ENCODE measurements at regions not wholly inside any gene's neighbourhood (a gene's known extent, or its start where the extent isn't known, plus 50 kb on each side); places are given as distances from the start of the nearest gene placed in this dataset.
"Not testable (repeated sequence)": the region's sequence is repeated elsewhere in the genome, so short reads cannot be mapped to it uniquely, and the experiment has no call there.

- no peaks in the 10 kb centered on the region for H3K9me3 ChIP-seq
- no peak for FAIRE-seq
- no peaks in the 10 kb centered on the region for H3K27me3 ChIP-seq
- TF ChIP-seq, protein P1, sequence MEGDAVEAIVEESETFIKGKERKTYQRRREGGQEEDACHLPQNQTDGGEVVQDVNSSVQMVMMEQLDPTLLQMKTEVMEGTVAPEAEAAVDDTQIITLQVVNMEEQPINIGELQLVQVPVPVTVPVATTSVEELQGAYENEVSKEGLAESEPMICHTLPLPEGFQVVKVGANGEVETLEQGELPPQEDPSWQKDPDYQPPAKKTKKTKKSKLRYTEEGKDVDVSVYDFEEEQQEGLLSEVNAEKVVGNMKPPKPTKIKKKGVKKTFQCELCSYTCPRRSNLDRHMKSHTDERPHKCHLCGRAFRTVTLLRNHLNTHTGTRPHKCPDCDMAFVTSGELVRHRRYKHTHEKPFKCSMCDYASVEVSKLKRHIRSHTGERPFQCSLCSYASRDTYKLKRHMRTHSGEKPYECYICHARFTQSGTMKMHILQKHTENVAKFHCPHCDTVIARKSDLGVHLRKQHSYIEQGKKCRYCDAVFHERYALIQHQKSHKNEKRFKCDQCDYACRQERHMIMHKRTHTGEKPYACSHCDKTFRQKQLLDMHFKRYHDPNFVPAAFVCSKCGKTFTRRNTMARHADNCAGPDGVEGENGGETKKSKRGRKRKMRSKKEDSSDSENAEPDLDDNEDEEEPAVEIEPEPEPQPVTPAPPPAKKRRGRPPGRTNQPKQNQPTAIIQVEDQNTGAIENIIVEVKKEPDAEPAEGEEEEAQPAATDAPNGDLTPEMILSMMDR (IDR thresholded peaks at IDR 0.05): no peak
- no peaks in the 10 kb centered on the region for H3K36me3 ChIP-seq
- ATAC-seq: no peak
- intact Hi-C loops (cut with DNase I): no loop called here
- DNase-seq: no peak
- WGBS, 2 donors: 76 to 80% methylated on average over 8 of the region's 8 CpGs
- H3K27ac ChIP-seq: no peak overlapping the region
- no peaks in the 10 kb centered on the region for H3K4me1 ChIP-seq
- H3K4me3 ChIP-seq: no peak overlapping the region
These were observed 416.2 kb upstream of the NFE2L3 start for GRCh38 chr7:25735674-25736242.

DNA sequence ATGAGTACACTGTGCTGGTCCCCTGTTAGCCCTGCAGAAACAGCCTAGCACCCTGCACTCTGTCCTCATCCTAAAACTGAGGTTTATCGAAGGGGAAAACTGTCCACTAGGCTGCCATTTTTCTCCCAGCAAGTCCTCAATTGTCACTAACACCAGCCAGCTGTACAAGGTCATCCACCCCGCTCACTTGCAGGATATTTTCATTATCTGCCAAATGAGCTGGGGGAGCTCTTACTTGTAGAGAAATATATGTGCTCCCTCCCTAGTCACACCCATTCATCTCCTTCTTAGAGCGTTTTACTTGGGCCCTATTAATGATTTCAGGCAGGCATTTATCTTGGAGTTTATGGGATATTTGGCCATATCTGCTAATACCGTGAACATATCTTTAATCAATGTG lies 413.5 kb upstream of the NFE2L3 start:
- Histone ChIP-seq H3K36me3 (no peaks in the 10 kb centered on the region), H3K9me3 (no peaks in the 10 kb centered on the region), H3K4me3 (no peak overlapping the region), H3K27me3 (no peaks in the 10 kb centered on the region), H3K4me1 (no peaks in the 10 kb centered on the region), H3K27ac (no peak overlapping the region)
- intact Hi-C loops (cut with DNase I): no loop called here
- ATAC-seq: no peak
- TF ChIP-seq, protein P1 (IDR thresholded peaks at IDR 0.05): no peak
- no peak for FAIRE-seq
- DNase-seq: no peak
- 72 to 76% methylated on average over 4 of the region's 4 CpGs for WGBS, 2 donors

GRCh38 chr7:25739143-25739542 lies 412.9 kb upstream of the NFE2L3 start:
- intact Hi-C loops (cut with DNase I): no loop called here
- no peak for FAIRE-seq

GRCh38 chr7:25742316-25742715 lies 409.7 kb upstream of the NFE2L3 start:
- no peak for FAIRE-seq
- Histone ChIP-seq H3K36me3 (no peaks in the 10 kb centered on the region), H3K27me3 (no peaks in the 10 kb centered on the region), H3K4me3 (no peak overlapping the region), H3K27ac (no peak overlapping the region), H3K9me3 (no peaks in the 10 kb centered on the region), H3K4me1 (no peaks in the 10 kb centered on the region)
- TF ChIP-seq, protein P1 (IDR thresholded peaks at IDR 0.05): no peak
- WGBS, 2 donors: 77 to 81% methylated on average over 3 of the region's 3 CpGs
- intact Hi-C loops (cut with DNase I): no loop called here
- DNase-seq: no peak
- no peak for ATAC-seq

More at GRCh38 chr7:25739143-25739542, 412.9 kb upstream of the NFE2L3 start:
- DNase-seq (no peak), ATAC-seq (no peak)
- Histone ChIP-seq H3K4me1 (no peaks in the 10 kb centered on the region), H3K27me3 (no peaks in the 10 kb centered on the region), H3K36me3 (no peaks in the 10 kb centered on the region), H3K4me3 (no peak overlapping the region), H3K27ac (no peak overlapping the region), H3K9me3 (no peaks in the 10 kb centered on the region)
- TF ChIP-seq, protein P1 (IDR thresholded peaks at IDR 0.05): no peak
- WGBS, 2 donors: 70 to 80% methylated on average over 2 of the region's 2 CpGs

GRCh38 chr7:25743670-25744451 lies 408.1 kb upstream of the NFE2L3 start:
- H3K27ac ChIP-seq; intact Hi-C loops (cut with DNase I); DNase-seq; H3K4me1 ChIP-seq; H3K27me3 ChIP-seq; H3K4me3 ChIP-seq; H3K9me3 ChIP-seq; FAIRE-seq; ATAC-seq; H3K36me3 ChIP-seq: not testable (repeated sequence)
- 72 to 80% methylated on average over 25 to 35 of the region's 37 CpGs for WGBS, 2 donors
